Heart left ventricle (tissue), 16 donors: ENCODE measurements at regions not wholly inside any gene's neighbourhood (a gene's known extent, or its start where the extent isn't known, plus 50 kb on each side); places are given as distances from the start of the nearest gene placed in this dataset.

Experiments
- ATAC-seq, 4 donors: fragments of 200-7000 bp; cut with Tn5 transposase; one replicate each; pipeline ENCODE4 v1.9.1; 2020 to 2022; ENCODE audit warnings: moderate library complexity in 4 of 4, mild to moderate bottlenecking in 3 of 4, moderate number of reproducible peaks in 1 of 4
- DNase-seq, 5 donors: peaks; one replicate each; pipeline ENCODE4 v3.0.0-alpha.2; 2020
- H3K27ac ChIP-seq, 12 donors: fragments of 200-600 bp; sonication (generic) in 4 of 12; one replicate each; pipeline versions ENCODE4 v1.5.0 to v1.8.0; 2016 to 2022; ENCODE audit warnings: mild to moderate bottlenecking in 2 of 12
- H3K27me3 ChIP-seq, 9 donors: fragments of 200-600 bp; sonication (generic) in 2 of 9; one replicate each; pipeline versions ENCODE4 v1.5.1 to v1.8.0; 2016 to 2022; ENCODE audit warnings: mild to moderate bottlenecking in 3 of 9
- H3K36me3 ChIP-seq, 9 donors: fragments of 200-600 bp; sonication (generic) in 2 of 9; one replicate each; pipeline versions ENCODE4 v1.5.0 to v1.8.0; 2018 to 2022; ENCODE audit warnings: mild to moderate bottlenecking in 2 of 9
- H3K4me1 ChIP-seq, 12 donors: fragments of 200-600 bp; sonication (generic) in 4 of 12; one replicate each; pipeline versions ENCODE4 v1.5.0 to v1.8.0; 2016 to 2022; ENCODE audit warnings: mild to moderate bottlenecking in 3 of 12
- H3K4me3 ChIP-seq, 12 donors: fragments of 200-600 bp; sonication (generic) in 4 of 12; one replicate each; pipeline versions ENCODE4 v1.5.0 to v1.8.0; 2017 to 2022; ENCODE audit warnings: mild to moderate bottlenecking in 9 of 12, moderate library complexity in 4 of 12
- H3K9me3 ChIP-seq, 12 donors: fragments of 200-600 bp; sonication (generic) in 4 of 12; one replicate each; pipeline versions ENCODE4 v1.5.0 to v1.8.0; 2016 to 2022; ENCODE audit warnings: mild to moderate bottlenecking in 1 of 12
- POLR2A ChIP-seq, 2 donors: fragments of 450-650 bp; IDR thresholded peaks; one replicate each; pipeline ENCODE4 v1.6.1; 2017; ENCODE audit warnings: antibody characterized with exemption in 2 of 2, mild to moderate bottlenecking in 2 of 2, moderate library complexity in 2 of 2
- WGBS, 4 donors: extraction: QIAGEN DNeasy Blood & Tissue Kit in 2 of 4; methylation state at CpG; one replicate each; pipeline versions ENCODE4 v1.1.5 to v1.1.7; 2013 to 2018; 5-methylcytosine and 5-hydroxymethylcytosine counted together
- intact Hi-C, 10 donors: fragments of 100-400 bp; cut with DNase I; formaldehyde crosslinking; loops; one replicate each; pipeline versions ENCODE4 v1.11.1 to v1.14.2; 2022
- TF ChIP-seq, protein P1 (sequence below), 12 donors: fragments of 200-600 bp; sonication (generic) in 4 of 12; IDR thresholded peaks; one replicate each; pipeline versions ENCODE4 v1.5.0 to v1.8.0; 2018 to 2022; ENCODE audit warnings: antibody characterized with exemption in 12 of 12, mild to moderate bottlenecking in 5 of 12
- donor health status: ischemic (EF 13 %, LVEDD 7.1; RV severe dilation, severe dysfunction).
- donor health status: healthy with polysubstance abuse.
- donor health status: DM: no; HTN: yes; CAD: no.
- donor health status: DM: no; HTN: no; CAD: no.
- donor health status: ischemic (EF 25% LVEDD 6.9; RV normal size, moderate dysfunction).
- donor health status: ischemic (EF 25% LVEDD 5.7; RV mildly dilated, moderate dysfunction).
- donor health status: healthy.
- donor health status: DM: yes; HTN: yes; CAD: no.
- donor health status: ischemic (EF 35%, LVEDD 5.7; RV mildly dilated, moderate dysfunction).
- donor health status: nonischemic (EF 11% LVEDD 7.7; RV severe dilation, severe dysfunction).
- donor health status: DM: yes; HTN: yes; CAD: no.
- donor health status: PGD.
- donor health status: ischemic (EF 29% LVEDD 5.4; RV normal size, mild dysfunction).
- donor health status: nonischemic (EF 23%, LVEDD 6.1; RV moderate dilation, normal function).

DNA sequence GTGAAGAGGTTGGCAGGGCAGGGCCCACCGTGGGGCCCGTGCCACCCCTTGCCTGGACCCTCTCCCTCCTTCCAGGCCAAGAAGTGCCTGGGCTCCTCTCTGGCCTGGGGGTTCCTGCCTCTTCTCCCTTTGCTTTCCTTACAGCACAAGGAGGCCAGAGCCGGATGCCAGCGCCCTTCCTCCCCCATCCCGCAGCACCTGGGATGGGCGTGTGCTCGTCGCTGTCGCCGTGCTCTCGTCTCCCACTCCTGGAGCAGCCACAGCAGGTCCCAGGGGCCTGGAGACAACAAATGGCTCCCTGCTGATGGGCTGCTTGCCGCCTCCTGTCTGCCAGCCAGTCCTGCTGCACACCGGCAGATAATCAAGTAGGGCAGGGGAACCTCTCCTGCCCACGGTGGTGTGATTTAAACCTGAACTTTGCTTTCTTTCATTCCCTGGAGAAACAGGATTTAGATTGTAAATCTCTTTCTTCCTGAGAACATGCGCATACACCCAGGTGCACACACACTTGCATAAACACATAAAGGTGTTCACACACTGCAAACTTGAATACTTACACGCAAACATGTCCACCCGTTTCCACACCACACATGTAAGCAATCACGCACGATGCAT lies 50.8 kb upstream of the POU3F1 start:
- DNase-seq (no peak), ATAC-seq (no peak)
- Histone ChIP-seq H3K27me3 (peaks cover 0 to 13% (median 0%) of the 10 kb centered on the region in 9 donors), H3K9me3 (no peaks in the 10 kb centered on the region), H3K27ac (no peak overlapping the region), H3K4me1 (no peaks in the 10 kb centered on the region), H3K4me3 (no peak overlapping the region), H3K36me3 (no peaks in the 10 kb centered on the region)
- 53 to 66% (median 54%) methylated on average over 19 of the region's 19 CpGs for whole genome bisulfite sequencing, 4 donors
- no peak for TF ChIP-seq POLR2A (IDR thresholded peaks at IDR 0.05)
- TF ChIP-seq, protein P1, sequence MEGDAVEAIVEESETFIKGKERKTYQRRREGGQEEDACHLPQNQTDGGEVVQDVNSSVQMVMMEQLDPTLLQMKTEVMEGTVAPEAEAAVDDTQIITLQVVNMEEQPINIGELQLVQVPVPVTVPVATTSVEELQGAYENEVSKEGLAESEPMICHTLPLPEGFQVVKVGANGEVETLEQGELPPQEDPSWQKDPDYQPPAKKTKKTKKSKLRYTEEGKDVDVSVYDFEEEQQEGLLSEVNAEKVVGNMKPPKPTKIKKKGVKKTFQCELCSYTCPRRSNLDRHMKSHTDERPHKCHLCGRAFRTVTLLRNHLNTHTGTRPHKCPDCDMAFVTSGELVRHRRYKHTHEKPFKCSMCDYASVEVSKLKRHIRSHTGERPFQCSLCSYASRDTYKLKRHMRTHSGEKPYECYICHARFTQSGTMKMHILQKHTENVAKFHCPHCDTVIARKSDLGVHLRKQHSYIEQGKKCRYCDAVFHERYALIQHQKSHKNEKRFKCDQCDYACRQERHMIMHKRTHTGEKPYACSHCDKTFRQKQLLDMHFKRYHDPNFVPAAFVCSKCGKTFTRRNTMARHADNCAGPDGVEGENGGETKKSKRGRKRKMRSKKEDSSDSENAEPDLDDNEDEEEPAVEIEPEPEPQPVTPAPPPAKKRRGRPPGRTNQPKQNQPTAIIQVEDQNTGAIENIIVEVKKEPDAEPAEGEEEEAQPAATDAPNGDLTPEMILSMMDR (IDR thresholded peaks at IDR 0.05): no peak
- intact Hi-C loops: no loop called here
